GM19043 (cell line): ENCODE measurements at regions not wholly inside any gene's neighbourhood (a gene's known extent, or its start where the extent isn't known, plus 50 kb on each side); places are given as distances from the start of the nearest gene placed in this dataset.
"Not testable (repeated sequence)": the region's sequence is repeated elsewhere in the genome, so short reads cannot be mapped to it uniquely, and the experiment has no call there.

Experiments
- ATAC-seq: cut with Tn5 transposase; IDR thresholded peaks from one replicate; pipeline ENCODE4 v1.9.1; 2021; ENCODE audit warnings: low read depth; ENCODE audit not compliant: unreplicated experiment

DNA sequence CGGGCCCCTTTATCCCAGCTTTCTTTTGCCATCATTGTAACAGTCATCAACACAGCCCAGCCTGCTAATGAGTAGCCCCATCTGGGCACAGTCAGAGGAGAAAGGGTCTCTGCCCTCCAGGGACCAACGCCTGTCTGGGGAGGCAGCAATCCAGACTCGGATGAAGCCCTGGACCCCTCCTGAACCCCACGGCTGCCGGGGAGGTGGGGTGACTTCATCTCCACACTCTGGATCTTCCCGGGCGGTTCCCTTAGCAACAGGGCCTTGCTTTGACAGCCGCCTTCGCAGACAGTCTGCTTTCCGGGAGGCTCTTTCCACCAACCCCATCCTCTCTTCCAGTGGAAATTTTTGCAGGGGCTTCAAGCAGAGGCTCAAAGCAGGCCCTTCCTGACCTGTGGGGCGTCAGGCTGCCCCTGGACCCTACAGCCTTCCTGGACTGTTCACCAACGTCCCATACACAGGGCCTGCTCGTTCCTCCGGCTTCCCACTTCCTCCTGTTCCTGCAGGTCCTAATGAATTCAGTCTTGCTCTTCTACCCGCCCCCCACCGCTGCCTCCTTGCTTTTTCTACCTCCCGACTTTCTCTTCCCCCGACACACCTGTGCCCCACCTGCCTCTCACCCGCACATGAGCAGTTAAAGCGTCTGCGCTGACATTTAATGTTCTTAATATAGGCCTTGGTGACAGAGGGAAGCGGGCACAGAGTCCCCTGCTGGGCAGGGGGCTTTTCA, 161.7 kb upstream of the MVB12B start:
- ATAC-seq = no peak

DNA sequence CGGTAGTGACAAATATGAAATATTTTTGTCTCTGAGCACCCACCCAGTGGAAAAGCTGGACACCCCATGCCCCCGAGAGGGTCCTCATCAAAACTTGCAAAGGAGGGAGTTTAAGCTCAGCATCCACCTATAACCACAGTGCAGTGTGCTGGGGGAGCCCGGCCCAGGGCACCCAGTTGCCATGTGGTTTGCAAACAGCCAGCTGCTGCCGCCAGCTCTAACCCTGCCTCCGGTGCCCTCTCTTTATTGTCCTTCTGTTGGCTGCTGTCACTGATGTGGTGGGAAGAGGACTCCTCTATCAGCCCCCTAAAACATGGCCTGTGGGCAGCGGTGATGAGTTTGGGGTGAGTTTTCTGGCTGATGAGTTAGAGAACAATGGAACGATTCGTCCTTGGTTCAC, 160.9 kb upstream of the MVB12B start:
- ATAC-seq = no peak

DNA sequence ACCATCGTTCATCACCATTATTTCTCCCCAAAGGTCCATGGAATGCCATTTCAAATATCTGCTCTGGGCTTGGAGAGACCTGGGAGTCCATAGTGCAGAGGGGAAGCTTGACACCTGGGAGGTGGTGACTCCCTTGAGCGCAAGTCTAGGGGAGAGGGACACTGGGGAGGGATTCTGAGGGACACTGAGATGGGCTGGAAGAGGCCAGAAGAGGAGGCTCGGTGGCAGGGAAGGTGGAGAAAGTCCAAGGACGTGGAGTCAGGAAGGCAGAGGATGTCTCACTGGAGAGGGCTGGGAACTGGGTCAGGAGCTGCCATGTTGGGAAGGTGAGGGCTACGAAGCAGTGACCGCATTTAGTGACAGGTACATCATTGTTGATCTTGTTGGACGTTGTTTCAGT, 160.3 kb upstream of the MVB12B start:
- ATAC-seq = no peak

DNA sequence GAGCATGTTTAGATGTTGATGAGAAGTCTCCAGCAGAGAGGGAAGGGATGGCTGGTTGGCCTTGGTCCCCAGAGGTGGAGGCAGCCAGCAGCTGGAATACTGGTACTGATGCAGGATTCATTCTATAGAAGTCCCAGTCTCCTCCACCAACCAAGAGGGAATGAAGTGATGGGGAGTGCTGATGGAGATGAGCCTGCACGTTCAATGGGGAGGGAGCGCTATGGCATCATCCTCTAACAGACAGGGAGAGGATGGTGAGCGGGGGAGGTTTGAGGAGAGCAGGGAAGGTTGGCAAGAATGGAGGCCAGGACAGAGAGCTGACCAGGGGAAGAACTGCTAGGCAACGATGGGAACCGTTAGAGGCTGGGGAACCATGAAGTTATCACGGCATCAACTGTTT, 159.8 kb upstream of the MVB12B start:
- ATAC-seq = no peak

DNA sequence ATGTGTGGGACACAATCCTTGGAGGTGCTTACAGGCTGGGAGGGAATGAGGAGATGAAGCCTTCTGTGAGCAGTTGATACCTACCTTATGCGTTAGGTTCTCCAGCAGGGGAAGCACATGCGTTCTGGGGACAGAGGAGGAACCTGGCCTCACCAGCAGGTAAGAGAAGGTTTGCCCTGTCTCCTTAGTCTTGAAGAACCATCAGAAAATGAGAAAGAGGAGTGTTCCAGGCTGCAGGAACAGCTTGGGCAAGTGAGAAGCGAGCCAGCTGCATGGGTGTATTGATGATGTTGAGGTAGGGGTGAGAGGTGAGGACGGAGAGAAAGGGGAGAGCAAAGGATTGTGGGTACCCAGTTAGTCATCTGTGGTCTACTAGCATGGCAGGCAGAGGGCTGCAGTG, 156.9 kb upstream of the MVB12B start:
- no peak for ATAC-seq

DNA sequence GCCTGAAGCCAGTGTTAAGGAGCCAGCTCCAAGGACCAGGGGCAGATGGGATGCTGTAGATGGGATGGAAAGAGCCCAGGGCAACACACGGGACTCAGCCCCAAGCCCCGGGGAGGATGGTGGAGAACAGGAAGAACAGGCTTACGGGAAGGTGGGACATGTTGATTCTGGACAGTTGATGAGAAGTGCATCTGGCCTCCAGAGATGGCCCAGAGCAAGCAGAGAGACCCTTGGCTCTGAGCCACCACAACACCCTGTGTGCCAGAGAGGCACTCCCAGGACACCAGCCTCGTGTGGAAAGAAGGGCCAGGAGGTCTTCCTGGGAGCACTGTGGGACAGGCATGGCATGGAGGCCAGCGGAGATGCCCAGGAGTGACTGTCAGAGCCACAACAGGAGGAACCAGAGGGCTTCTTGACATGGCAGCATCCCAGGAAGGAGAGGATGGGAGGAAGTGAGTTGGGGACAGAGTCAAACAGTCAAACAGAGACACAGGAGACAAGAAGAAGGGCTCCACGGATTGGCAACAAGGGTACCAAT, 156.3 kb upstream of the MVB12B start:
- no peak for ATAC-seq

DNA sequence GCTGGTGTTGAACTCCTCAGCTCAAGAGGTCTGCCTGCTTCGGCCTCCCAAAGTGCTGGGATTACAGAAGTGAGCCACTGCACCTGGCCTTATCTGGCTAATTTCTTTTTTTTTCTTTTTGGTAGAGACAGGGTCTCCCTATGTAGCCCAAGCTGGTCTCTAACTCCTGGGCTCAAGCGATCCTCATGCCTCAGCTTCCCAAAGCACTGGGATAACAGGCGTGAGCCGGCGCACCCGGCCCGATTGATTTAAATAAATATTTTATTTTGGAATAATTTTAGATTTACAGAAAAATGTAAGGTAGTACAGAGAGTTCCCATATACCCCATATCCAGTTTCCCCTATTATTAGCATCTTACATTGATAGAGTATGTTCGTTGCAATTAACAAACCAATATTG, 155.0 kb upstream of the MVB12B start:
- ATAC-seq = no peak

DNA sequence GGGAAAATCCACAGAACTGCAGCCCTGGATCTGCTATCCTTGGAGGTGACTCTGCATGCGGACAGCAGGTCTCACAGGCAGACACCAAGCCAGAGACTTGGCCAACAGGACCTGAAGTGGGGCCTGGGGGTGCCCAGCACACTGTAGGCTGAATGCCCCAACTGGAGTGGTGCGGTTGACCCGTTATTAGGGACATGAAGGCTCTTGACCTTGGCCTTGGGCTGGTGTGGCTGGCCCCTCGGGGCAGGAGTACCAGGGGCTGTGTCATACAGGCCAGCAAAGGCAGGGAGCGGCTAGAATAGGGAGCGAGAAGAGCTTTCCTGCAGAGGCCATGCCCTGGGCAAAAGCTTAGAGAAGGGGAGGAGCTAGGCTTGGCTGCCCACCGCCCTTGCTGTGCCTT, 153.2 kb upstream of the MVB12B start:
- ATAC-seq = no peak

DNA sequence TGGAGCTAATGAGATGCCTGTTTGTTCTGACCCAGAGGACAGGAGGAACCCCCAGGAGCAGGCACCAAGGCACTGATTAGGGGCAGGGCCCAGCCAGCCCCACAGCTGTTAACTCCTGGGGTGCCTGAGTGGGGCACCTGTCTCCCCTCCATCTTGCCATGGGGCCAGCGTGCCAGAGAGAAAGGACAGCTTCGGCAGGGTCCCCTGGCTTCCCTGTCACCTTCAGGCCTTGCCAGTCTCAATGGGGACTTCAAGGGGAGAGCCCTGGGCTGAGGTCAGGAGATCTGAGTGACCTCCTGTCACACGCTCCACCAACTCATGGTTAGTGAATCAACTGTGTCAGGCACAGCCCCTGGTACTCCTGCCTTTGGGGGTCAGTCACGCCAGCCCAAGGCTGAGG, 152.7 kb upstream of the MVB12B start:
- ATAC-seq = no peak

DNA sequence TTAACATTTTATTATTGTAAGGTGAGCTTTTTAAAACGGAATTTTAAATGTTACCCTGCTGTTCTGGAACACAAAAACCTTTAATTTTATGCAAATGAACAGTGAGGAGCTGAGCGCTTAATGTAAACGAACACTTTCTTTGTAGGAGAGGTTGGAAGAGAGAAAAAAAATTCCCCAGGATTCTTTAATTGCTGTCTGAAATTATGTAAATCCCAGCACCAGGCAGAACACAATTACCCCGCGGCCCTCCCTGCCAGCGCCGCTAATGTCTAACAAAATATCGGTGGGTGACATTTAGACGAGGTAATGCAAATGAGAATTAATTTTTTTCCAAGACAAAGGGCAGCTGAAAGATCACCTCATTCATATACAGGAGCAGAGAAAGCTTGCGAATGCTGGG, 143.4 kb upstream of the MVB12B start:
- no peak for ATAC-seq

DNA sequence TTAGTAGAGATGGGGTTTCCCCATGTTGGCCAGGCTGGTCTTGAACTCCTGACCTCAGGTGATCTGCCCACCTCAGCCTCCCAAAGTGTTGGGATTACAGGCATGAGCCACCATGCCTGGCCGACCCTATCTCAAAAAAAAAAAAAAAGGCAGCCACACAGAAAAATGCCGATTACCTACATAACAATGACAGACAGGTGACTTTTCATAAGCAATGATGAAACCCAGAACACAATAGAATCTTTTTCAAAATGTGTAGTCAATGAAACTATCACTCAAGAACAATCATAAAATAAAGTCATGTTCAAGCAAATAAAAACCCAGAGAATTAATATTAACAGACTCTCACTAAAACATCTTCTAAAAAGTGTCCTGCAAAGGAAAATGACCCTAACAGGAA, 135.6 kb upstream of the MVB12B start:
- ATAC-seq = not testable (repeated sequence)

DNA sequence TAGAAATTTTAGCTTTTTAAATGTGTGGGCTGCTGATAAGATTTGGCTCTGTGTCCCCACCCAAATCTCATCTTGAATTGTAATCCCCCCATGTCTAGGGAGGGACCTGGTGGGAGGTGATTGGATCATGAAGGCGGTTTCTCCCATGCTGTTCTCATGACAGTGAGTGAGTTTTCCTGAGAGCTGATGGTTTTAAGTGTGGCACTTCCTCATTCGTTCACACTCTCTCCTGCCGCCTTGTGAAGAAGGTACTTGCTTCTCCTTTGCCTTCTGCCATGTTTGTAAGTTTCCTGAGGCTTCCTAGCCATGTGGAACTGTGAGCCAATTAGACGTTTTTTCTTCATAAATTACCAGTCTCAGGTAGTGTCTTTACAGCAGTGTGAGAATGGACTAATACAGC, 127.8 kb upstream of the MVB12B start:
- ATAC-seq = no peak

DNA sequence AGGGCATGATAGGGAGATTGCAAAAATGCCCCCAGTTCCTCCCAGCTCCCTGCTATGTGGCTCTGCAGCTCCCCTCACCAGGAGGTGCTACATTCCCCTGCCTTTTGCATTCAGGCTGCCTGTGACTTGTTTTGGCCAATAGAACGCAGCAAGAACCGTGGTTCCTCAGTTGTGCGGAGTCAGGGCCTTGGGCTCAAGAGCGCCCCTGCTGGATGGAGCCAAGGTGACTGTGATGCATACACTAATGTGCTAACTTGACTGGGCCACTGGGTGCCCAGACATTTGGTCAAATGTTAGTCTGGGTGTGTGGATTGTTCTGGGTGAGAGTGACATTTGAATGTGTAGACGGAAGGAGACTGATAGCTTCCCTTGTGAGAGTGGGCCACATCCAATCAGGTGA, 123.3 kb upstream of the MVB12B start:
- no peak for ATAC-seq

DNA sequence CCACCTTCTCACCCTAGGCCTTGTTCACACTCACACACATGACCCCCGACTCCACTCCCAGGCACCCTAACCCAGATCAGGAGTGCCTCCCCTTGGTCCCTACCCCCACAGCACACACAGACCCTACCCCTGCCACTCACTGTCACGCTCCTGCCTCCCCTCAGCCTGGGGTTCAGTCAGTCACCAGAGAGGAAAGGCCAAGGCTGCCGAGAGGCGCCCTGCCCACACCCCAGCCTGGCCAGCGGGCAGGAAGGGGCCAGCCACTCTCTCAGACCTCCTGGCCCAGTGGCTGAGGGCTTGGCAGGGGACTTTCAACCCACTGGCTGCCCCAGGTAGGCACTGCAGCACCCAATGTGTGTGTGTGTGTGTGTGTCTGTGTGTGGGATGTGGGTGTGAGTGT, 122.4 kb upstream of the MVB12B start:
- ATAC-seq = no peak

DNA sequence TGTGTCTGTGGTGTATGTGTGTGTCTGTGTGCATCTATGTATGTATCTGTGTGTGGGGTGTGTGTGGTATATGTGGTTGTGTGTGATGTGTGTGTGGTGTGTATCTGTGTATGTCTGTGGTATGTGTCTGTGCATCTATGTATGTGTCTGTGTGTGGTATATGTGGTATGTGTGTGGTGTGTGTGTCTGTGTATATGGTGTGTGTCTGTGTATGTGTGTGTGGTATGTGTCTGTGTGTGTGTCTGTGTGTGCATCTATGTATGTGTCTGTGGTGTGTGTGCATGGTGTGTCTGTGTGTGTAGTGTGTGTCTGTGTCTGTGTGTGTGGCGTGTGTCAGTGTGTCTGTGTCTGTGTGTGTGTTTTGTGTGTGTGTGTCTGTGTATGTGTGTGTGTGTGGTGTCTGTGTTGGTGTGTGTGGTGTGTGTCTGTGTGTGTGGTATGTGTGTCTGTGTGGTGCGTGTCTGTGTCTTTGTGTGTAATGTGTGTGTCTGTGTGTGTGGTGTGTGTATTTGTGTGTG, 121.9 kb upstream of the MVB12B start:
- no peak for ATAC-seq

DNA sequence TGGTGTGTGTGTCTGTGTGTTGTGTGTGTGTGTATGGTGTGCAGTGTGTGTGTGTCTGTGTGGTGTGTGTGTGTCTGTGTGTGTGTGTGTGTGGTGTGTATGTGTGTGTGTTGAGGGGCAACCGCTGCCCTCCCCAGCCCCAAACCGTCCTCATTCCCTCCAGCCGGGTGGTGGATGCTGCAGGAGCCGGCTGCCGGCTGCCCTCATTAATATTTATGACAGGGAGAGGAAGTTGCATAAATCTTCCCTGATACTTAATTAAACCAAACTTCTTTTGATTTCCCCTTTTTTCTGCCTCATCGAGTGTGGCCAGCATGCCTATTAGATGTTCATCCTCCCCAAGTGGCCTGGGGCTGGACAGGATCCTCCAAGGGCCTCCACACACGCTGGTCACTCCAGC, 121.4 kb upstream of the MVB12B start:
- no peak for ATAC-seq

DNA sequence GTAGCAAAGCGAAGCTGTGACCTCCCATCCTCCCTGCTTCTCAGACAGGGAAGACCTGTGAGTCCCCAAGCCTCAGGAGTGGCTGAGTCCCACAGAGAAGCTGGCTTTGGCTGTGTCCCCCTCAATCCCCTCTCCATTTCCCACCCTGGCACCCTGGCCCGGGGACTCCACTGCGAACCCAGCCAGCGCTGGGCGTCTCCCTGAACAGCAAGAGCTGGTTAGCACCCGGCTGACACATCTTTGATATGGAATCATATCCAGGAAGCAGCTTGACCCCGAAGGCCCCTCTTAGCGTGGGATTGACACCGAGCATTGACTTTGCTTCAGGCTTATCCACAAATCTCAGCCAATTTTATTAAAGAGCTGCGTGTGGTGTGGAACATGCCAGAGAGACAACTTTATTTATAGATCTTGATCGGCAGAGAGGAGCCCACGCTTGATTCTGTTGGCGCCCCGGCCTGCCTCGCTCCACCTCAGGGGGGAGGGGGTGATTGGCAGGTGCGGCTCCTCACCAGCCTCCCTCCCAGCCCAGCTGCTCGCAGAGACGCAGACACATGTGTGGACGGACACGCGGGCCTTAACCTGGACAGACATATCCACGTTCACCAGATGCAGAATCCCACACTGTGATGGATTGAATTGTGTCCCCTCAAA, 120.7 kb upstream of the MVB12B start:
- ATAC-seq = no peak

DNA sequence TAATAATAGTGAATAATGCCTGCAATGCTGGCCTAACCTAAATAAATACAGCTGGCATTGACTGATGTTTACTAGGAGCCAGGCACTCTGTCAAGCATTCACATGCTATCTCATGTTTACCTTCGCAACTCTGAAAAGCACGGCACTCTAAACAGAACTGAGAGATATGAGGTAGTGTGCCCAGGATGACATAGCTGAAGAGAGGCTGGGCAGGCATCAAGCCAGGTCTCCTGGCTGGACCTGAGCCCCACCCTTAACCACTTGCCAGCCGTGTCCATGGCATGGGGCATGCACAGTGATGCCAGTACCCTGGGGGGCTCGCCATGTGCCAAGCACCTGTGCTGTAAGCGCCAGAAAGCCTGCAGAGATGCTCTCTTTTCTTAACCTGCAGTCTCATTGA, 119.4 kb upstream of the MVB12B start:
- ATAC-seq = no peak

DNA sequence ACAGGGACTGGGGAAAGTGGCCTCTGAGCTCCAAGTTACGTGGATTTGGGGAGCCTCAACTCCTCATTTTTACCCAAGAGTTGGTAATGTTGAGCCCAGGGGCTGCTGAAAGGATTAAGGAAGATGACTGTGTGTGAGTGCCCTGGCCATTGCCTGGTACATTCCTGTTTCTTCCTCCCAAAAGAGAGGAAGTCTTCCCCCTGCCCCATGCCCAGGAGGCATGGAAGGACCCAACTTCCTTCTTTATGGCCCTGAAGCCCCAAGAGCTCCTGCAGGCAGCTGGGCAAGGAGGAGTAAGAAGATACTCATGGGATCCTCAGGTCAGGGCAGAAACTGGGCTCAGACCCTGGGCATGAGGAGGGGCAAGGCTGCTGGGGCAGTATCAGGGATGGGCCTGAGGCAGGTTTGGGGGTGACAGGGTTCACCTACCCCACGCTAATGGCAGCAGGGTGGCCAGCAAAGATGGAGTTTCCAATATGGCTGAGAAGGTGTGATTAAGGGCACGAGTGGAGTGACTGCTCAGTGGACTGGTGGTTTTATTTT, 118.3 kb upstream of the MVB12B start:
- no peak for ATAC-seq

DNA sequence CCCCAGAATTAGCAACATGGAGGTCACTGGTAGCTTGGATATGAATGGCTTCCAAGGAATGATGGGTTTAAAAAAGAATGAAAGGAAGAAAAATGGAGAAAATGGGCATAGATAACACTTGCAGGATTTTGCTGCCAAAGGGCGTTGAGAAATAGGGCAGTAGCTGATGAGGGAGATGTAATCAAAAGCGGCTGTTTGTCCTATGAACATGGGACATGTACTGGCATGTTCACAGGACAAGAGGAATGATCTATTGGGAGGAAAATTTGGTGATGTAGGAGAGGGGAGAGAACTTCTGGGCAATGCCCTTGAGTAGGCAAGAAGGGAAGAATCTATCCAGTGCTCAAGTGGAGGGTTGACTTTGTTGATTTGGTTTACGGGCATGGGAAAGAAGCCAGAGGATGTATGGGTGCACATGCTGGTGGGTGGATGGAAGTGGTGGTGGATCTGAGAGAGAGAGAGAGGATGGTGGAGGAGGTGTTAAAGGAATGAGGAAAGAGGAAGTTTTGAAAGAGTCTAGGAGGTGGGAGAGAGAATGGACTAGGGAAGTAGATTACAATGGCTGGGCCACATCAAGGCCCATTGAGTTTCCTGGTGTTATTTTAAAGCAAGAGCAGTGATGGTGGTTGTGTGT, 115.1 kb upstream of the MVB12B start:
- no peak for ATAC-seq

DNA sequence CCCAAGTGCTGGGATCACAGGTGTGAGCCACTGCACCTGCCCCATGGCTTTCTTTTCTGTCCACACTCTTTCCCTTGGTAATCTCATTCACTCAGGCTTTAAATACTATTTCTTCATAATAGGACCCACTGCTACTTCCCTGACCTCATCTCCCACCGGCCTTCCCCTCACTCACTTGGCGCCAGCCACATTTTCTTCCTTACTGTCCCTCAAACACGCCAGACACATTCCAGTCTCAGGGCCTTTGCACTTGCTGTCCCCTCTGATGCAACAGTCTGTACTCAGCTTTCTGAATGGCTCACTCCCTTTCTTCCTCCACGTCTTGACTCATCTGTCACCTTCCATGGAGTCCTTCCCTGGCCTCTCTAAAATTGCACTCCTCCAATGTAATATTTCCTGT, 111.1 kb upstream of the MVB12B start:
- ATAC-seq = no peak
